ENCODE measurements at regions not wholly inside any gene's neighbourhood (a gene's known extent, or its start where the extent isn't known, plus 50 kb on each side); places are given as distances from the start of the nearest gene placed in this dataset.
"Not testable (repeated sequence)": the region's sequence is repeated elsewhere in the genome, so short reads cannot be mapped to it uniquely, and the experiment has no call there.

DNA sequence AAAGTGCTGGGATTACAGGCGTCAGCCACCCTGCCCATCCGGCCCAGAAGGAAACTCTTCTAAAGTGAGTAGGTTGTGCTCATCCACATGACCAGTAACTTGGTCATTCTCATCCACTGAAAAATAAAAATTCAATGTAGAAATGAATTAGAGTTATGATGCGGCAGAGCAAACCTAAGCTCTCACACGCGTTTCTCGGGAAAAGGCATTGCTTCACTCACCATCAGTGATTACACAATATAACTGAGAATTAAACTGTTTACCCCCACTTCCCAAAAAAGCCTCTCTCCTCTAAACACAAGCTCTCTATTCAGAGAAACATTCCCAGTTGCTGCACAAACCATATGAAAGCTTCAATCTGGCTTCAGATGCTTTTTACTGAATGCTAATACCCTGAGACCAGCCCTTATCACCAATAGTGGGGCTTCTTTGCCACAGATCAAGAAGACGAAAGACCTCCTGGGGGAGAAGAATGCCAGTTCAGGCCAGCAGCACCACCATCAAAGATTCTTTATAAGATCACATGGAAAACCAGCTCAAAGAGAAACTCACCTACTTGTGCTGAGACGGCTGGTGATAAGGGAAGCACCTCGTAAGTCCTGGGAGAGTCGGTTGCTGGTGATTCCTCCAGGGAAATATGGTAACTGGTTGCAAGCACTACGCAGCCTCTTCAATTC, 121.5 kb upstream of the SFSWAP start:
- no peak for DNase-seq

- DNase-seq = no peak
Observed at GRCh38 chr12:131589966-131590365, 120.9 kb upstream of the SFSWAP start.

- DNase-seq = no peak
Observed at GRCh38 chr12:131591136-131591535, 119.8 kb upstream of the SFSWAP start.

GRCh38 chr12:131591714-131592709, 118.9 kb upstream of the SFSWAP start:
- no peak for DNase-seq

DNA sequence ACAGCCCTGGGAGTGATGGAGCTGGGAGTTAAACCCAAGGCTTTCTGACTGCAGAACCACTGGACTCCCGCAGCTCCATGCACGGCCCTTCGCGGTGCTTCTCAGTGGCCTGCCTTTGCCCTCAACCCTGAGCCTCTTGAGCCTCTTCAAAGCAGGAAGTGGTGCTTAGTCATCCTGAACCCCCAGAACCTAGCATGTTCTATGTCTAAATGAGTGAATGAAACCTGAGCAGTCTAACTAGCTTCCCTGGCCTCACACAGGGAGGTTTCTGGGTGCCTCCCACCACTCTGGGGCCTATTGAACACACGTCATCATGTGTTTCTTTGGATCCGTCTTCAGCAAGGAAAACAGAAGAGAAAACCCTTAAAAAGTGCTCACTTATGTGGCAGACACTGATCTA, 117.9 kb upstream of the SFSWAP start:
- DNase-seq = no peak

DNA sequence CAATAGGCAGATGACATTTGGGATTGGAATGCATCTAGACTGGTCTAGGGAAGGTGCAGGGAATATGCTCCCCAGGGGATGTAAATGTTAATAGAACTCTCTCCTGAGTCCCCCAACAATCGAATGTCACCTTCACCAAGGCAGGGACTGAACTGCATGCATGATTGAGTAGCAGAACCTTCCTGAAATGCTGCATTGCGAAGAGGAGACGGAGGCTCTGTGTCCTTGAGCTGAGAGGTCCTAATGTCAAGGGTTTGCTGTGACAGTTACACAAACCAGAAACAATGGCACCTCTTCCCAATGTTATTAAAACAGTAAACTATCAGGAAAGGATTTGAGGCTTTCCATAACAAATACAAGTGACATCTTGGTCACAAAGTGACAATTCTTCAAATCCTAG, 117.5 kb upstream of the SFSWAP start:
- no peak for DNase-seq

- no peak for DNase-seq
Observed at GRCh38 chr12:131596115-131596514, 114.8 kb upstream of the SFSWAP start.

- no peak for DNase-seq
Observed at GRCh38 chr12:131597333-131597732, 113.6 kb upstream of the SFSWAP start.

GRCh38 chr12:131598717-131599116, 112.2 kb upstream of the SFSWAP start:
- no peak for DNase-seq

DNA sequence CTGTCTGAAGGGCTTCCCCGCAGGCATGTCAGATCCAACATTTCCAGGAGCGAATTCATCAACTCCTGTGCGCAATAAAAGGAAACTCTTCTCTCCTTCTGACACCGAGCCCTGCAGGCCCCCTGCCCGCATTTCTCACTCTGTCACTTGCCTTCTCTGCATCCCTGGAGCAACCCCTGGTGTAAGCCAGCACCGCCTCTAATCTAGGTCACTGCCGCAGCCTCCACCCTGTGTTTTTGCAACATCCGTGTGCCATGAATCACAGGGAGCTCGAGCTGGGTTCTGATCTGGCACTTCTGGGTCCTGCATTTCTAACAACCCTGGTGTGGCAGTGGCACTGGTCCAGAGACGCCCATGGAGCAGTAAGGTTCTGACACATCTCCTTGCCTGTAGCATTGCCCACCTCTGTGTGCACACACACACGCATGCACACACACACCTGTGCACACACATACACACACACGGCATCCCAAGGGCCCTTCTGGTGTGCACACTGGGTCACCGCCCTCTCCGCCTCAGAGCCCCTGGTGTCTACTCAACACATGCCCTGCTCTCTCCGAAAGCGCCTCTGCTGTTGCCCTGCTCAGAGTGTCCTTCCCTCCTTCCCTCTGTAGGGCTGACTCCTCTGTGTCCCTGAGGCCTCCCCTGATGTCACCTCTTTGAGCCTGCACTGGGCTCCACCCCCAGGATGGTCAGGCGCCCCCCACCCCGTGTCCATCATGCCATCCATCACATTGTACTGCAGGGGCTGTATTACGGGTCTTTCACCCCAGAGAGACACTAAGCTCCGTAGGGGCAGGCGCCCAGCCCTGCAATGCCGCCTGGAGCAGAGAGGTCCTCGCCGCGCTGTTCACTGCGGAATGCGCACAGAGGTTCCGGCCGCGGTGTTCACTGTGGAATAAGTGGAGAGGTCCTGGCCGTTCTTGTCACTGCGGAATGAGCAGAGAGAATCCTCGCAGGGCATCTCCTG, 111.4 kb upstream of the SFSWAP start:
- no peak for DNase-seq

GRCh38 chr12:131600160-131600532, 110.7 kb upstream of the SFSWAP start:
- DNase-seq = no peak

DNA sequence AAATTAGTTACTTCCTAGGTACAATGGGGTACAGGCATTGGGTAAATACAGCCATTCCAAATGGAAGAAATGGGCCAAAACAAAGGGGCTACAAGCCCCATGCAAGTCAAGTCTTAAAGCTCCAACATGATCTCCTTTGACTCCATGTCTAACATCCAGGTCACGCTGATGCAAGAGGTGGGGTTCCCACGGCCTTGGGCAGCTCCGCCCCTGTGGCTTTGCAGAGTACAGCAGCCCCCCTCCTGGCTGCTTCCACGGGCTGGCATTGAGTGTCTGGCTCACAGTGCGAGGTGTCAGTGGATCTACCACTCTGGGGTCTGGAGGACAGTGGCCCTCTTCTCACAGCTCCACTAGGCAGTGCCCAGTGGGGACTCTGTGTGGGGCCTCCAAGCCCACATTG, 109.4 kb upstream of the SFSWAP start:
- DNase-seq = not testable (repeated sequence)

DNA sequence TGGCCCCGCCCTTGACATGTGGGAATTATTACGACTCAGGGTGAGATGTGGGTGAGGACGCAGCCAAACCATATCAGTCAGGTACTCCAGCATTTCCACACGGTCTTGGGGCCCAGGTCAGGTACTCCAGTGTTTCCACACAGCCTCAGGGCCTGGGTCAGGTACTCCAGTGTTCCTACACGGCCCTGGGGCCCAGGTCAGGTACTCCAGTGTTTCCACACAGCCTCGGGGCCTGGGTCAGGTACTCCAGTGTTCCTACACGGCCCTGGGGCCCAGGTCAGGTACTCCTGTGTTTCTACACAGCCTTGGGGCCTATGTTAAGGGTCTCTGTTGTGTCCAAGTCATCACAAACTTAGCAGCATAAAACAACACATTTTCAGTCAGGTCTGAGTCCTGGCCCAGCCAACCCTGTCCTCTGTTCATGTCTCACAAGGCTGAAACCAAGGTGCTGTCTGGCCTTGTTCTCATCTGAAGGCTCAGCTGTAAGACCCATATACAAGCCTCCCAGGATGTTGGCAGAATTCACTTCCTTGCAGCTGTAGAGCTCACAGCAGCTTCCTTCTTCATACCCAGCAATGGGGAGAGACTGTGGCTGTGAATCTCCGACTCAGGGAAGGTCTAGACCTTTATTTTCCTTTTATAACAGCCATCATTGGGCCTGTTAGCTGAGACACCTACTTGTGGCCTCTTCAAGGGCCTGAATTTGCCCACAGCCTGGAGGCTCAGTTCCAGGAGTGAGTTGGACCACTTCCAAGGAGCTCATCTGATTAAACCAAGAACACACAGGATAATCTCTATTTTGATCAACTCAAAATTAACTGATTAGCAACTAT, 107.6 kb upstream of the SFSWAP start:
- DNase-seq = no peak

DNA sequence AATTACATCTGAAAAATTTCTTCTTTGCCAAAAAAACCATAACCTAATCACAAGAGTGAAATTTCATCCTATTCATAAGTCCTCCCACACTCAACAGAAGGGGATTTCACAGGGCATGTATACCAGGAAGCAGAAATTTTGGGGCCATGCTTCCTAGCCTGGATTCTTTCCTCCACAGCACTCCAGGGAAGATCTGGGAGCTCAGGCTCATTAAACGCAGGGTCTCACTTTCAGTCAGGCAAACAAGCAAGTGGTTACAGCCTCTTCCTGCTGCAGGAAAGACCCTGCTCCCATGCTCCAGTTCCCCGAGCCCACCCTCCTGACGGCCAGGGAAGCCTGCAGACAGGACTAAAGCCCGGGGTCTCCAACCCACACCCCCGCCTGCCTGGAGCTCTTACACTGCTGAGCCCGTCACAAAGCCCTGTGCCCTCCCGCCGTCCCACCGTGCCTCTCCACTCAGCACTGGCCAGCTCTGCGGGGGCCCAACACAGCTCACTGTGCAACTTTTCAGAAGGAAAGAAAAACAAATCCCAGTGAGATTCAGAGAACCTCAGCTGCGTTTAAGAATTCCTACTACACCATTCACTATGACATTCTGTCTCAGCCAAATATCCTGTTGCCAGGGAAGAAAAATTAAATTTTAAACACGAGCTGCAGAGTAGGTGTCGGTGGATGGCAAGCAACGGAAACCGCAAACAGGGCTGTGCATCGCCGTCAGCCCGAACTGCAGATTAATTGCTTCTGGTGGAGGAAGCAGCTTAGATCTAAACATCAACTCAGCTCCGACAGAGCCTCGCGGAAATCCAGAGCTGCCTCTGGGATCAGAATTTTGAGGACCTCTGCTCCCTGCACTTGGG, 106.7 kb upstream of the SFSWAP start:
- no peak for DNase-seq

GRCh38 chr12:131604859-131605258, 106.0 kb upstream of the SFSWAP start:
- no peak for DNase-seq

- no peak for DNase-seq
Observed at GRCh38 chr12:131605304-131605829, 105.5 kb upstream of the SFSWAP start.

DNA sequence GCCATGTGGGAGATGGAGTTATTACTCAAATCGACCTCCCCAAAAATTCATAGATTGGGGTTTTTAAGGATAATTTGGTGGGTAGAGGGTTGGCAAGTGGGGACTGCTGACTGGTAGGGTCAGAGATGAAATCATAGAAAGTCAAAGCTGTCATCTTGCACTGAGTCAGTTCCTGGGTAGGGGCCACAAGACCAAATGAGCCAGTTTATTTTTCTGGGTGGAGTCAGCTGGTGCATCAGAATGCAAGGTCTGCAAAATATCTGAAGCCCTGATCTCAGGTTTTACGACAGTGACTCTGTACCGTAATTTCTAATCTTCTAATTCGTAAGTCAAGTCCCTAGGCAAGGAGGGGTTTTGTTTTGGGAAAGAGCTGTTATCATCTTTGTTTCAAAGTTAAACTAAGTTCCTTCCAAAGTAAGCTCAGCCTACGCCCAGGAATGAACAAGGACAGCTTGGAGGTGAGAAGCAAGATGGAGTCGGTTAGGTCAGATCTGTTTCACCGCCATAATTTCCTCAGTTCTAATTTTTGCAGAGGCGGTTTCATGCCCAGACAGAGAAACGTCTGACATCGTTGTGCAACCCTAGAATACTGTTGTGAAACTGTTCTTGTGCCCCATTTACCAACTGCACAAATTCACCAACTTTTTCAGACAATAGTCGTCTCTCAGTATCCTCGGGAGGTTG, 104.5 kb upstream of the SFSWAP start:
- no peak for DNase-seq

DNA sequence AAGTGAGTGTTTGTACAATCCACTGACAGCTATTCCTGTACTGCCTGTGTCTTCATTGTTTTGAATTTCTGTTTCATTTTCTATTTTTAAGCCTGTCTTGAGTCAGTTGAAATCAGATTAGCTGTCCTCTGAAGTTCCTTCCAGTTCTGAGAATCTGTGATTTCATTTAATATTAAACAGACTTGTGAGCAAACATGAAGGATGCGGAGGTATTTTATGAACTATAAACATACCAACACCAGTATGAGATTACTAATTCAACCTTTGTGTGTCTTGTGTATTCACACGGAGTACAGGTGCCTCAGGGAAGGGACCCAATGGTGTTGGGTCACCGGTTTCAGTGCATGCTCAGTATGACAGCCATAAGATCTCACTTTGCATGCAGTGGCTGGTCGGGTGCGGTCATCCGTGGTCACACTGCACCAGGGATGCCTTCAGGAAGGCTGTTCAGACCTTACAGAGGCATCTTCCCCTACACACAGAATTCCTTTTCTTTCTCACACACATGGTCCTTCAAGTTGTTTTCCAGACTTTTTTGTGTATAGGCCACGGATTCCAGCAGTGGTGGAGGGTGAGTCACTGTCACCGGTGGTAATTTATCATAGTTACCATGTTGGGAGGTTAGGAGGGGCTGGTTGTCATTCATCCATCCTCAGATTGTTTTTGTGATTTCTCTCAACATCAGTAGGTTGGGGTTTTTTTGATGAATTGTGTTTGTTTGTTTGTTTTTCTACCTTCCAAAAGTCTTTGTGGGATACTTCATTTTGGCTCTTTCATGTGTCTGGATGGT, 103.0 kb upstream of the SFSWAP start:
- DNase-seq = no peak
